Transverse colon (tissue), 4 donors: ENCODE measurements at regions not wholly inside any gene's neighbourhood (a gene's known extent, or its start where the extent isn't known, plus 50 kb on each side); places are given as distances from the start of the nearest gene placed in this dataset.
"Not testable (repeated sequence)": the region's sequence is repeated elsewhere in the genome, so short reads cannot be mapped to it uniquely, and the experiment has no call there.

ENCODE experiments used
- DNase-seq: peaks from one replicate; pipeline ENCODE4 v3.0.0-alpha.2; 2019
- H3K27ac ChIP-seq, 4 donors: fragments of 200-600 bp; sonication (generic); 2 replicates each; pipeline ENCODE4 v1.5.1; 2016 to 2018; ENCODE audit warnings: inconsistent platforms in 4 of 4
- H3K27me3 ChIP-seq: fragments of 200-600 bp; sonication (generic); 2 replicates; pipeline ENCODE4 v1.5.1; 2017; ENCODE audit warnings: inconsistent platforms
- H3K36me3 ChIP-seq, 4 donors: fragments of 200-600 bp; sonication (generic); 2 replicates each; pipeline ENCODE4 v1.5.1; 2017 to 2019; ENCODE audit warnings: inconsistent platforms in 4 of 4
- H3K4me1 ChIP-seq, 4 donors: fragments of 200-600 bp; sonication (generic); 2 replicates each; pipeline ENCODE4 v1.5.1; 2017 to 2020; ENCODE audit warnings: inconsistent platforms in 4 of 4
- H3K4me3 ChIP-seq, 4 donors: fragments of 200-600 bp; sonication (generic); 1 replicate in 1 of 4; 2 replicates in 3 of 4; pipeline versions ENCODE4 v1.5.1 to v1.6.1; 2017 to 2019; ENCODE audit warnings: inconsistent platforms in 4 of 4
- H3K9me3 ChIP-seq, 2 donors: fragments of 200-600 bp; sonication (generic); 2 replicates each; pipeline ENCODE4 v1.5.1; 2017 to 2019; ENCODE audit warnings: inconsistent platforms in 2 of 2
- CTCF ChIP-seq, 5 experiments: fragments of 200-600 bp in 3 of 5; fragments of 450-650 bp in 2 of 5; sonication (generic) in 3 of 5; IDR thresholded peaks; 1 replicate in 2 of 5; 2 replicates in 3 of 5; pipeline ENCODE4 v1.5.1; 2016 to 2017; ENCODE audit warnings: antibody characterized with exemption in 5 of 5, inconsistent platforms in 3 of 5, mild to moderate bottlenecking in 2 of 5, moderate library complexity in 1 of 5
- EP300 ChIP-seq: sonication (generic); formaldehyde crosslinking; IDR thresholded peaks from one replicate; pipeline ENCODE4 v1.6.1; 2017; ENCODE audit warnings: antibody characterized with exemption, low read depth
- POLR2A ChIP-seq: fragments of 450-650 bp; IDR thresholded peaks from one replicate; pipeline ENCODE4 v1.6.1; 2016; ENCODE audit warnings: antibody characterized with exemption, mild to moderate bottlenecking, moderate library complexity
- POLR2AphosphoS5 ChIP-seq, 3 donors: sonication (generic); formaldehyde crosslinking; IDR thresholded peaks; one replicate each; pipeline ENCODE4 v1.6.1; 2016; ENCODE audit warnings: antibody characterized with exemption in 3 of 3
- WGBS, 2 donors: methylation state at CpG; one replicate each; pipeline ENCODE4 v1.1.5; 2018; ENCODE audit warnings: low coverage in 1 of 2; 5-methylcytosine and 5-hydroxymethylcytosine counted together
- in situ Hi-C, 4 donors: fragments of 200-750 bp; cut with MboI; loops; one replicate each; pipeline versions ENCODE4 v1.15.0 to v1.15.1; 2017; ENCODE audit warnings: low sequenced_read_pairs in 3 of 4, low pct_ligation_motif_present in 1 of 4, low pct_unique_long_range_greater_than_20kb in 1 of 4
- intact Hi-C: fragments of 100-400 bp; cut with DNase I; formaldehyde crosslinking; loops from one replicate; pipeline ENCODE4 v1.15.1; 2023; ENCODE audit warnings: low total_unique reads

GRCh38 chr17:63295288-63295687 lies 150.8 kb downstream of the CYB561 start:
- Histone ChIP-seq H3K36me3 (no peaks in the 10 kb centered on the region), H3K4me3 (no peak overlapping the region), H3K27ac (no peak overlapping the region), H3K4me1 (no peaks in the 10 kb centered on the region), H3K27me3 (no peaks in the 10 kb centered on the region), H3K9me3 (peaks cover 0 to 14% of the 10 kb centered on the region in 2 donors)
- WGBS, 2 donors, result 52 to 77% methylated on average over 2 of the region's 2 CpGs
- intact Hi-C loops (no loop called here), in situ Hi-C loops (no loop called here)
- no peak for DNase-seq
- TF ChIP-seq EP300 (no peak), CTCF (IDR thresholded peaks at IDR 0.05) (no peak), POLR2A (no peak), POLR2AphosphoS5 (IDR thresholded peaks at IDR 0.05) (no peak)

GRCh38 chr17:63295839-63296590 lies 150.1 kb downstream of the CYB561 start:
- no peaks in the 10 kb centered on the region for H3K4me1 ChIP-seq
- H3K27me3 ChIP-seq, result no peaks in the 10 kb centered on the region
- 71 to 74% methylated on average over 1 of the region's 1 CpG for WGBS, 2 donors
- no peak overlapping the region for H3K27ac ChIP-seq
- no peak overlapping the region for H3K4me3 ChIP-seq
- H3K9me3 ChIP-seq, result peaks cover 0 to 14% of the 10 kb centered on the region in 2 donors
- no peak for TF ChIP-seq POLR2AphosphoS5 (IDR thresholded peaks at IDR 0.05)
- TF ChIP-seq POLR2A, result no peak
- no peak for TF ChIP-seq EP300
- TF ChIP-seq CTCF (IDR thresholded peaks at IDR 0.05), result no peak
- no peaks in the 10 kb centered on the region for H3K36me3 ChIP-seq
- no peak for DNase-seq
- in situ Hi-C loops (no loop called here), intact Hi-C loops (no loop called here)

- H3K4me3 ChIP-seq, H3K27me3 ChIP-seq, H3K4me1 ChIP-seq, DNase-seq, in situ Hi-C loops, intact Hi-C loops, H3K27ac ChIP-seq, H3K36me3 ChIP-seq: not testable (repeated sequence)
- H3K9me3 ChIP-seq, result peaks cover 0 to 14% of the 10 kb centered on the region in 2 donors
- 88% methylated on average over 1 of the region's 1 CpG; no CpG with 5 or more reads in 1 of the 2 donors for WGBS, 2 donors
These were observed 147.2 kb downstream of the CYB561 start for GRCh38 chr17:63298916-63299315.

- WGBS, 2 donors, result 87% methylated on average over 15 of the region's 15 CpGs; no CpG with 5 or more reads in 1 of the 2 donors
These were observed 141.3 kb downstream of the CYB561 start for GRCh38 chr17:63304704-63305261.

More at GRCh38 chr17:63304704-63305261, 141.3 kb downstream of the CYB561 start:
- Histone ChIP-seq H3K9me3 (no peaks in the 10 kb centered on the region), H3K27ac (no peak overlapping the region), H3K36me3 (no peaks in the 10 kb centered on the region), H3K4me1 (no peaks in the 10 kb centered on the region), H3K27me3 (no peaks in the 10 kb centered on the region), H3K4me3 (no peak overlapping the region)
- intact Hi-C loops, result no loop called here
- no peak for DNase-seq
- TF ChIP-seq CTCF (IDR thresholded peaks at IDR 0.05) (no peak), EP300 (no peak), POLR2AphosphoS5 (IDR thresholded peaks at IDR 0.05) (no peak), POLR2A (no peak)
- in situ Hi-C loops, result no loop called here
